IPS-18a (cell line): ENCODE measurements at regions not wholly inside any gene's neighbourhood (a gene's known extent, or its start where the extent isn't known, plus 50 kb on each side); places are given as distances from the start of the nearest gene placed in this dataset.

Experiments
- H3K27ac ChIP-seq: one replicate; pipeline ENCODE4 v1.5.1; 2013; ENCODE audit warnings: low read length
- H3K27me3 ChIP-seq: one replicate; pipeline ENCODE4 v1.6.1; 2013; ENCODE audit warnings: mild to moderate bottlenecking, low read length; ENCODE audit not compliant: control insufficient read depth, insufficient read depth
- H3K36me3 ChIP-seq: one replicate; pipeline ENCODE4 v1.6.1; 2013; ENCODE audit warnings: low read depth, low read length; ENCODE audit not compliant: control insufficient read depth
- H3K4me1 ChIP-seq: one replicate; pipeline ENCODE4 v1.6.1; 2013; ENCODE audit warnings: low read depth, low read length; ENCODE audit not compliant: control insufficient read depth
- H3K4me3 ChIP-seq: one replicate; pipeline ENCODE4 v1.5.1; 2013; ENCODE audit warnings: low read length
- H3K9ac ChIP-seq: one replicate; pipeline ENCODE4 v1.6.1; 2013; ENCODE audit warnings: mild to moderate bottlenecking, low read length, moderate library complexity
- H3K9me3 ChIP-seq: one replicate; pipeline ENCODE4 v1.6.1; 2013; ENCODE audit warnings: low read depth, low read length; ENCODE audit not compliant: control insufficient read depth

GRCh38 chr17:77598241-77598620 is 360.3 kb upstream of the TNRC6C start:
- Histone ChIP-seq H3K9me3 (no peaks in the 10 kb centered on the region), H3K27me3 (no peaks in the 10 kb centered on the region), H3K4me3 (no peak overlapping the region), H3K9ac (no peak overlapping the region), H3K27ac (no peak overlapping the region), H3K4me1 (no peaks in the 10 kb centered on the region), H3K36me3 (no peaks in the 10 kb centered on the region)

GRCh38 chr17:77599699-77600098 is 358.8 kb upstream of the TNRC6C start:
- Histone ChIP-seq H3K9ac (no peak overlapping the region), H3K4me3 (no peak overlapping the region), H3K9me3 (no peaks in the 10 kb centered on the region), H3K4me1 (no peaks in the 10 kb centered on the region), H3K27ac (no peak overlapping the region), H3K36me3 (no peaks in the 10 kb centered on the region), H3K27me3 (no peaks in the 10 kb centered on the region)

- Histone ChIP-seq H3K36me3 (no peaks in the 10 kb centered on the region), H3K27ac (no peak overlapping the region), H3K4me3 (no peak overlapping the region), H3K4me1 (no peaks in the 10 kb centered on the region), H3K9me3 (no peaks in the 10 kb centered on the region), H3K27me3 (no peaks in the 10 kb centered on the region), H3K9ac (no peak overlapping the region)
Measured at GRCh38 chr17:77600346-77600745, 358.2 kb upstream of the TNRC6C start.

GRCh38 chr17:77601054-77601979 is 357.2 kb upstream of the TNRC6C start:
- H3K27ac ChIP-seq, result no peak overlapping the region
- H3K27me3 ChIP-seq, result no peaks in the 10 kb centered on the region
- no peaks in the 10 kb centered on the region for H3K4me1 ChIP-seq

GRCh38 chr17:77602062-77602746 is 356.3 kb upstream of the TNRC6C start:
- Histone ChIP-seq H3K27me3 (no peaks in the 10 kb centered on the region), H3K9ac (no peak overlapping the region), H3K4me1 (no peaks in the 10 kb centered on the region), H3K9me3 (no peaks in the 10 kb centered on the region), H3K27ac (no peak overlapping the region), H3K4me3 (no peak overlapping the region), H3K36me3 (no peaks in the 10 kb centered on the region)

More at GRCh38 chr17:77601054-77601979, 357.2 kb upstream of the TNRC6C start:
- no peak overlapping the region for H3K4me3 ChIP-seq
- H3K36me3 ChIP-seq, result no peaks in the 10 kb centered on the region
- no peaks in the 10 kb centered on the region for H3K9me3 ChIP-seq
- H3K9ac ChIP-seq, result no peak overlapping the region

GRCh38 chr17:77602883-77603640 is 355.4 kb upstream of the TNRC6C start:
- H3K27me3 ChIP-seq, result no peaks in the 10 kb centered on the region

GRCh38 chr17:77604301-77604972 is 354.1 kb upstream of the TNRC6C start:
- Histone ChIP-seq H3K27me3 (no peaks in the 10 kb centered on the region), H3K9me3 (no peaks in the 10 kb centered on the region), H3K4me1 (no peaks in the 10 kb centered on the region), H3K9ac (no peak overlapping the region), H3K36me3 (no peaks in the 10 kb centered on the region), H3K4me3 (no peak overlapping the region), H3K27ac (no peak overlapping the region)

More at GRCh38 chr17:77602883-77603640, 355.4 kb upstream of the TNRC6C start:
- Histone ChIP-seq H3K36me3 (no peaks in the 10 kb centered on the region), H3K27ac (no peak overlapping the region), H3K9me3 (no peaks in the 10 kb centered on the region), H3K4me3 (no peak overlapping the region), H3K9ac (no peak overlapping the region), H3K4me1 (no peaks in the 10 kb centered on the region)

GRCh38 chr17:77604973-77605313 is 353.6 kb upstream of the TNRC6C start:
- Histone ChIP-seq H3K27me3 (no peaks in the 10 kb centered on the region), H3K36me3 (no peaks in the 10 kb centered on the region), H3K4me3 (no peak overlapping the region), H3K9me3 (no peaks in the 10 kb centered on the region), H3K9ac (no peak overlapping the region), H3K27ac (no peak overlapping the region), H3K4me1 (no peaks in the 10 kb centered on the region)

- Histone ChIP-seq H3K36me3 (no peaks in the 10 kb centered on the region), H3K27me3 (no peaks in the 10 kb centered on the region), H3K4me1 (no peaks in the 10 kb centered on the region), H3K27ac (no peak overlapping the region), H3K4me3 (no peak overlapping the region), H3K9me3 (no peaks in the 10 kb centered on the region), H3K9ac (no peak overlapping the region)
Measured at GRCh38 chr17:77606146-77606864, 352.2 kb upstream of the TNRC6C start.

GRCh38 chr17:77606865-77607210 is 351.7 kb upstream of the TNRC6C start:
- Histone ChIP-seq H3K4me3 (no peak overlapping the region), H3K36me3 (no peaks in the 10 kb centered on the region), H3K4me1 (no peaks in the 10 kb centered on the region), H3K27ac (no peak overlapping the region), H3K9me3 (no peaks in the 10 kb centered on the region), H3K27me3 (no peaks in the 10 kb centered on the region), H3K9ac (no peak overlapping the region)

GRCh38 chr17:77607606-77608005 is 350.9 kb upstream of the TNRC6C start:
- Histone ChIP-seq H3K4me1 (no peaks in the 10 kb centered on the region), H3K27ac (no peak overlapping the region), H3K4me3 (no peak overlapping the region), H3K36me3 (no peaks in the 10 kb centered on the region), H3K9me3 (no peaks in the 10 kb centered on the region), H3K9ac (no peak overlapping the region), H3K27me3 (no peaks in the 10 kb centered on the region)
